Endothelial cell of umbilical vein (primary cell): ENCODE measurements at regions not wholly inside any gene's neighbourhood (a gene's known extent, or its start where the extent isn't known, plus 50 kb on each side); places are given as distances from the start of the nearest gene placed in this dataset.

Source experiments
- BruUV-seq: library from RNA; stranded (reverse); fragments of 400-500 nt; replicated peaks from 2 replicates; lab custom pipeline; 2021; lab: Mats Ljungman, UMichigan
- CTCF ChIA-PET: fragments of 300-600, 350-600 bp; sonication (Branson Sonifier 250); formaldehyde crosslinking; loops from one replicate; lab custom pipeline; 2021; ENCODE audit warnings: antibody characterized with exemption, inconsistent platforms; lab: Charles Lee
- POLR2A ChIA-PET: fragments of 300-600, 350-600 bp; sonication (Branson Sonifier 250); formaldehyde crosslinking; loops from one replicate; lab custom pipeline; 2021; ENCODE audit warnings: antibody characterized with exemption, inconsistent platforms; lab: Charles Lee
- DNase-seq: peaks from one replicate; pipeline ENCODE4 v3.0.0-alpha.2; 2011; ENCODE audit warnings: low read depth, low spot score
- FAIRE-seq: peaks from 2 replicates; lab custom pipeline; 2011; peaks lifted over from hg19 to GRCh38; lab: Jason Lieb, UNC
- H2AFZ ChIP-seq: 2 replicates; pipeline ENCODE4 v1.6.0; 2012; ENCODE audit warnings: low read depth, low read length, control low read depth, inconsistent platforms
- H3K27ac ChIP-seq: 2 replicates; pipeline ENCODE4 v1.5.1; 2011; ENCODE audit warnings: low read depth, mild to moderate bottlenecking, control low read depth, low read length, moderate library complexity; ENCODE audit not compliant: insufficient read depth
- H3K27me3 ChIP-seq, 2 experiments: 2 replicates each; pipeline versions ENCODE4 v1.6.0 to v1.6.1; 2011; ENCODE audit warnings: low read length in 2 of 2, mixed read lengths in 1 of 2; ENCODE audit not compliant: control insufficient read depth in 2 of 2, insufficient read depth in 2 of 2
- H3K36me3 ChIP-seq, 2 experiments: 2 replicates in 1 of 2; 3 replicates in 1 of 2; pipeline ENCODE4 v1.5.1; 2011; ENCODE audit warnings: low read length in 2 of 2, mild to moderate bottlenecking in 1 of 2, moderate library complexity in 1 of 2; ENCODE audit not compliant: control insufficient read depth in 2 of 2, insufficient read depth in 2 of 2; ENCODE audit errors: extremely low read depth in 1 of 2
- H3K4me1 ChIP-seq: 3 replicates; pipeline ENCODE4 v1.5.1; 2011; ENCODE audit warnings: mild to moderate bottlenecking, low read length; ENCODE audit not compliant: control insufficient read depth, insufficient read depth; ENCODE audit errors: extremely low read depth
- H3K4me2 ChIP-seq: 2 replicates; pipeline ENCODE4 v1.6.1; 2011; ENCODE audit warnings: low read length, control low read depth, mixed read lengths; ENCODE audit not compliant: insufficient read depth
- H3K4me3 ChIP-seq, 3 experiments: fragments of 200-600 bp in 1 of 3; sonication (generic), shearing (Covaris generic) in 1 of 3; replicated peaks in 1 of 3; 2 replicates each; pipeline ENCODE4 v1.5.1; 2011 to 2016; ENCODE audit warnings: control low read depth in 3 of 3, low read length in 3 of 3, mild to moderate bottlenecking in 2 of 3, inconsistent platforms in 1 of 3, low read depth in 1 of 3, moderate library complexity in 1 of 3; ENCODE audit not compliant: insufficient read depth in 1 of 3
- H3K79me2 ChIP-seq: 2 replicates; pipeline ENCODE4 v1.6.0; 2012; ENCODE audit warnings: low read length, inconsistent platforms; ENCODE audit not compliant: control insufficient read depth, insufficient read depth
- H3K9ac ChIP-seq: replicated peaks from 2 replicates; pipeline ENCODE3; 2011; ENCODE audit warnings: low read length, control low read depth; ENCODE audit not compliant: insufficient read depth; ENCODE audit errors: extremely low read depth
- H3K9me1 ChIP-seq: replicated peaks from 3 replicates; pipeline ENCODE4 v1.6.0; 2011; ENCODE audit warnings: mild to moderate bottlenecking, low read length; ENCODE audit not compliant: control insufficient read depth, insufficient read depth; ENCODE audit errors: extremely low read depth
- H3K9me3 ChIP-seq: replicated peaks from 2 replicates; pipeline ENCODE4 v1.5.1; 2012; ENCODE audit warnings: low read length, inconsistent platforms; ENCODE audit not compliant: control insufficient read depth, insufficient read depth
- H4K20me1 ChIP-seq: replicated peaks from 2 replicates; pipeline ENCODE3; 2011; ENCODE audit warnings: mild to moderate bottlenecking, low read length; ENCODE audit not compliant: control insufficient read depth, insufficient read depth; ENCODE audit errors: extremely low read depth
- CTCF ChIP-seq, 2 donors: IDR thresholded peaks; 1 replicate in 1 of 2; 2 replicates in 1 of 2; pipeline ENCODE4 v1.5.1; 2011; ENCODE audit warnings: low read length in 2 of 2, mild to moderate bottlenecking in 2 of 2, moderate library complexity in 2 of 2, control low read depth in 1 of 2, inconsistent platforms in 1 of 2, low read depth in 1 of 2; ENCODE audit not compliant: insufficient read depth in 1 of 2; ENCODE audit errors: extremely low read depth in 1 of 2
- EZH2 ChIP-seq: IDR thresholded peaks from 2 replicates; pipeline ENCODE4 v1.6.1; 2012; ENCODE audit warnings: borderline replicate concordance, low read depth, mild to moderate bottlenecking, moderate library complexity, low read length, inconsistent platforms; ENCODE audit not compliant: severe bottlenecking
- FOS ChIP-seq: IDR thresholded peaks from 2 replicates; pipeline ENCODE4 v1.6.1; 2011; ENCODE audit warnings: mild to moderate bottlenecking, low read length, moderate library complexity, borderline replicate concordance; ENCODE audit not compliant: insufficient read depth
- GATA2 ChIP-seq: IDR thresholded peaks from 2 replicates; pipeline ENCODE4 v1.7.0; 2011; ENCODE audit warnings: low read depth, mild to moderate bottlenecking, moderate library complexity, mixed read lengths, low read length; ENCODE audit not compliant: insufficient read length, insufficient read depth
- JUN ChIP-seq: IDR thresholded peaks from 2 replicates; pipeline ENCODE4 v1.6.1; 2011; ENCODE audit warnings: borderline replicate concordance, low read depth; ENCODE audit not compliant: insufficient read length, insufficient read depth
- MAX ChIP-seq: IDR thresholded peaks from 2 replicates; pipeline ENCODE4 v1.6.1; 2011; ENCODE audit not compliant: insufficient read depth, insufficient read length
- MYC ChIP-seq: IDR thresholded peaks from one replicate; pipeline ENCODE4 v1.6.1; 2011; ENCODE audit warnings: mild to moderate bottlenecking, low read depth, low read length
- POLR2A ChIP-seq: IDR thresholded peaks from 2 replicates; pipeline ENCODE4 v1.6.1; 2012; ENCODE audit warnings: low read depth, mild to moderate bottlenecking, control low read depth, low read length
- POLR2AphosphoS5 ChIP-seq: IDR thresholded peaks from 2 replicates; pipeline ENCODE4 v1.6.1; 2012; ENCODE audit warnings: low read depth, mild to moderate bottlenecking, control low read depth, low read length, moderate library complexity; ENCODE audit not compliant: insufficient read depth
- dilution Hi-C: fragments of 300-500 bp; cut with MboI; formaldehyde crosslinking; loops from one replicate; pipeline ENCODE4 v1.15.0; 2019; ENCODE audit warnings: low sequenced_read_pairs; ENCODE audit not compliant: extremely low pct_ligation_motif_present
- intact Hi-C: fragments of 100-400 bp; cut with micrococcal nuclease; formaldehyde crosslinking; loops from one replicate; pipeline ENCODE4 v1.10.0; 2022

- intact Hi-C loops = no loop called here
- dilution Hi-C loops = no loop called here
- Histone ChIP-seq H3K27ac (no peak overlapping the region), H3K9me3 (no peaks in the 10 kb centered on the region), H3K36me3 (no peaks in the 10 kb centered on the region), H4K20me1 (no peaks in the 10 kb centered on the region), H3K4me2 (no peak overlapping the region), H3K4me1 (no peaks in the 10 kb centered on the region), H3K4me3 (no peak overlapping the region), H3K79me2 (no peaks in the 10 kb centered on the region), H2AFZ (no peak overlapping the region), H3K27me3 (no peaks in the 10 kb centered on the region), H3K9ac (no peak overlapping the region), H3K9me1 (no peaks in the 10 kb centered on the region)
- CTCF ChIA-PET = no interaction called here
- BruUV-seq = no TSS peak
- no peak for FAIRE-seq
- POLR2A ChIA-PET = no interaction called here
- TF ChIP-seq FOS (no peak), POLR2AphosphoS5 (no peak), MYC (no peak), GATA2 (no peak), MAX (no peak), JUN (no peak), EZH2 (no peak), CTCF (IDR thresholded peaks at IDR 0.05; ENCODE audit: extremely low read depth in 1 of 2, insufficient read depth in 1 of 2, low read depth in 1 of 2, low read length in 2 of 2) (no peak), POLR2A (no peak)
- DNase-seq = no peak
These were observed 124.8 kb downstream of the UBE2U start for GRCh38 chr1:64328193-64328592.
